ENCODE measurements at regions not wholly inside any gene's neighbourhood (a gene's known extent, or its start where the extent isn't known, plus 50 kb on each side); places are given as distances from the start of the nearest gene placed in this dataset.

- no peaks in the 10 kb centered on the region for H3K27me3 ChIP-seq (replicated peaks; ENCODE audit: insufficient read depth)
- no peak overlapping the region for H3K27ac ChIP-seq
- no peak overlapping the region for H3K4me3 ChIP-seq
- DNase-seq (ENCODE audit: low spot score), result no peak
- no peaks in the 10 kb centered on the region for H3K9me3 ChIP-seq
- no peak for TF ChIP-seq CTCF (IDR thresholded peaks at IDR 0.05)
- no peak for TF ChIP-seq POLR2A (IDR thresholded peaks at IDR 0.05)
- TF ChIP-seq POLR2AphosphoS5 (IDR thresholded peaks at IDR 0.05), result no peak
- intact Hi-C loops (cut with DNase I), result no loop called here
- 66% methylated on average over 2 of the region's 2 CpGs for WGBS
- H3K36me3 ChIP-seq, result no peaks in the 10 kb centered on the region
- H3K4me1 ChIP-seq (replicated peaks), result no peaks in the 10 kb centered on the region
Observed at GRCh38 chr6:163974322-163974721, 559.8 kb downstream of the QKI start.

GRCh38 chr6:163971841-163972838, 557.6 kb downstream of the QKI start:
- H3K9me3 ChIP-seq, result no peaks in the 10 kb centered on the region
- no peak for DNase-seq (ENCODE audit: low spot score)
- H3K4me3 ChIP-seq, result peak overlapping the region in 1 of 2 donors; percentile 1
- H3K36me3 ChIP-seq, result no peaks in the 10 kb centered on the region
- H3K4me1 ChIP-seq (replicated peaks), result no peaks in the 10 kb centered on the region
- WGBS, result 79% methylated on average over 52 of the region's 59 CpGs
- H3K27me3 ChIP-seq (replicated peaks; ENCODE audit: insufficient read depth), result no peaks in the 10 kb centered on the region
- no peak overlapping the region for H3K27ac ChIP-seq
- TF ChIP-seq POLR2AphosphoS5 (IDR thresholded peaks at IDR 0.05) (no peak), CTCF (IDR thresholded peaks at IDR 0.05) (no peak), POLR2A (IDR thresholded peaks at IDR 0.05) (no peak)
- intact Hi-C loops (cut with DNase I), result no loop called here

- 72% methylated on average over 13 of the region's 13 CpGs for WGBS
- no peaks in the 10 kb centered on the region for H3K36me3 ChIP-seq
- no peak overlapping the region for H3K4me3 ChIP-seq
- no peaks in the 10 kb centered on the region for H3K4me1 ChIP-seq (replicated peaks)
- no peaks in the 10 kb centered on the region for H3K27me3 ChIP-seq (replicated peaks; ENCODE audit: insufficient read depth)
- intact Hi-C loops (cut with DNase I), result no loop called here
- no peaks in the 10 kb centered on the region for H3K9me3 ChIP-seq
- H3K27ac ChIP-seq, result no peak overlapping the region
- DNase-seq (ENCODE audit: low spot score), result no peak
- TF ChIP-seq CTCF (IDR thresholded peaks at IDR 0.05) (no peak), POLR2AphosphoS5 (IDR thresholded peaks at IDR 0.05) (no peak), POLR2A (IDR thresholded peaks at IDR 0.05) (no peak)
Observed at GRCh38 chr6:163970846-163971564, 556.5 kb downstream of the QKI start.

- peak; percentile 67 for TF ChIP-seq POLR2AphosphoS5 (IDR thresholded peaks at IDR 0.05)
- TF ChIP-seq POLR2A (IDR thresholded peaks at IDR 0.05), result no peak
- no peak for TF ChIP-seq CTCF (IDR thresholded peaks at IDR 0.05)
- H3K27ac ChIP-seq, result no peak overlapping the region
Observed at GRCh38 chr6:163965426-163966348, 551.2 kb downstream of the QKI start.

More at GRCh38 chr6:163965426-163966348, 551.2 kb downstream of the QKI start:
- intact Hi-C loops (cut with DNase I), result no loop called here
- Histone ChIP-seq H3K27me3 (replicated peaks; ENCODE audit: insufficient read depth) (no peaks in the 10 kb centered on the region), H3K9me3 (no peaks in the 10 kb centered on the region), H3K4me3 (no peak overlapping the region), H3K36me3 (no peaks in the 10 kb centered on the region), H3K4me1 (replicated peaks) (no peaks in the 10 kb centered on the region)
- peak; percentile 23 for DNase-seq (ENCODE audit: low spot score)
- 33% methylated on average over 14 of the region's 14 CpGs for WGBS
